ENCODE measurements at regions not wholly inside any gene's neighbourhood (a gene's known extent, or its start where the extent isn't known, plus 50 kb on each side); places are given as distances from the start of the nearest gene placed in this dataset.

DNA sequence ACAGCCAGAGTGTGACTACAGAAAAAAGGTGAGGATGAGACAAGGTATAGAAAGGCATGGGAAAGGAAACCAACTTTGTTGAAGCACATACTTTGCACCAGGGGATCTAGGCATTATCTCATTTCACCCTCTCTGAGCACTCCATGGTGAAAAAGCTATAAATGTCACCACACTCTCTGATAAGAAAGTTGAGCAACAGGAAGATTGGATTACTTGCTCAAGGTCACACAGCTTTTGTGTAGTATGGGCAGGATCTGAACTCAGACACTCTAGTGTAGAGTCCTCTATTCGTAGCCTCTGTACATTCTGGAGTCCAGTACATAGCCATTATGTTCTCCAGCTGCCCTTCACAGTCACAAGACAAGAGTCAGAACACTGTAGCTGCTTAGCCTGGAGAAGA is 163.4 kb upstream of the SEMA6D start:
- DNase-seq, result no peak

DNA sequence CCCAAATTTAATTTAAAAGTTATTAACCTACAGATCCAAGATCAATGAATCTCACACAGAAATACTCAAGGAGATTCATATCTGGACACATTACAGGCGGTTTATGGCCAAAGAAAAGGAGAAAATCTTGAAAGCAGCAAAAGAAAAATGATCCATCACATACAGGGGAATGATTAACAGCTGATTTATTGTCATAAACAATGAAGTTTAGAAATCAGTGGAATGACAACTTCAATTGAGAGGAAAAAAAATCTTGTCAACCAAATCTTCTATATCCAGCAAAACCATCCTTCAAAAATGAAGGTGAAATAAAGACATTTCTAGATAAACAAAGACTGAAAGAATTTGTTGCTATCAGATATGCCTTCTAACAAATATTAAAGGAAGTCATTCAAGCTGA is 156.2 kb upstream of the SEMA6D start:
- no peak for DNase-seq

DNA sequence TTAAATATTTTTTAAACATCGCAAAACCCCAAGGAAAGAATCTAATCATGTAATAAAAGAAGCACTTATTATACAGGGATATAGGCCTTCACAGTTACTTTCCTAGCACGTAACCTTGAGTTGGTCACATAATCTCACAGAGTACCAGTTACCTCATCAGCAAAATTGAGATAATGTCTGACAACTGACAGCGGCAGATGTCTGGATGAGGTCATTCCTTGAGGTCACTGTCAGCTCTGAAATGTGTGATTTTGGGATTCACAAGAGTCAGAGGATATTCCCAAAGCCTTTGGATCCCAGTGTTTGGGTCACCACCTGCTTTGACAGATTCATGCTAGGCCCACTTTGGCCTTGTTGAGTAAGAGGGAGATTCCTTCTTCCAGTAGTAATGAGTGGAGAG is 151.4 kb upstream of the SEMA6D start:
- DNase-seq, result no peak

DNA sequence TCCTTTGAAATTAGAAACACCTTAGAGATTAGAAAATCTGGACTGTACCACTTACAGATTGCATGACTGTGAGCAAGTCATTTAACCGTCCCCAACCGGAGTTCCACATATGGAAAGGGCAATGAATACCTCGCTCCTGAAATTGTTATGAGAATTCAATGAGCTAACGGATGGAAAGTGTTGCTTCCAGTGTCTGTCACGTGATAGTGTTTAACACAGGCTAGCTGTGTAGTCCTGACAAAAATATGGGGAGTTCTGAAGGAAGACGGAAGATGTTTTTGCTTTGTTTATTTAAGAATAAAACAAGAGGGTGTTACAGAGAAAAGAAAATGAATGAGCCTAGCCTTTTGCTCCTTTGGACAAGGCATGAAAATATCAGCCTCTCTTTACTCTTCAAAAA is 150.7 kb upstream of the SEMA6D start:
- DNase-seq, result no peak

DNA sequence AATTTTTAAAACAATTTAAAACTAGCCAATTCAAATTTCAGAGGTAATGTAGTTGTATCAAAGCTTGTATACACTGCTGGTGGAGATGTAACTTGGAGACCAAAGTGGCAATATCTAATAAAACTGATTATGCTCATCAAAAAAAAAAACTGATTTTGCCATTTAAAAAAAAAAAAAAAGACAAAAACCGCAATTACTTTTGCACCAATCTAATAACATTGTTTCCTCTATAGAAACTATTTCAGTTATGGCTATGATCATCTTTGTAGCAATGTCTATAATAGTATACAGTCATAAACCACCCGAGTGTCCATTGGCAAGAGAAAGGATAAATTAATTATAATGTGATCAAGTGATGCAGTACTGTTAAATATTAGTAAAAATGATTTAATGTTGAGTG is 149.3 kb upstream of the SEMA6D start:
- no peak for DNase-seq

DNA sequence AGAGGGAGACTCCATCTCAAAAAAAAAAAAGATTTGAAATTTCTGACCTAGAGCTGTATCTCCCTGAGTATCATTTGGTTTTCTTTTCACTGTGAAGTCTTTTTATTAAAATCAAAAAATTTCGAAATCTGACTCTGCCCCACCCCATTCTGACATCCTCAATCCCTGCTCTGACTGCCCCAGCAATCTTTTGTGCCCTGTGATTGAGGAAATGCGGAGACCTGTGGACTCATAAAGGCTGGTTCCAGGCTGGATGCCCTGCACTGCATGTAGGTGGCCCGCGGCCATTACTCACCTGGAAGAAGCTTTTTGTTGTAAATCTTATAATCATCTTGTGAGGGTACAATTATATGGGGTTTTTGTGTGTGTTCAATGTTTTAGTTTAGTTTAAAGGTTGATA is 147.3 kb upstream of the SEMA6D start:
- DNase-seq, result no peak

DNA sequence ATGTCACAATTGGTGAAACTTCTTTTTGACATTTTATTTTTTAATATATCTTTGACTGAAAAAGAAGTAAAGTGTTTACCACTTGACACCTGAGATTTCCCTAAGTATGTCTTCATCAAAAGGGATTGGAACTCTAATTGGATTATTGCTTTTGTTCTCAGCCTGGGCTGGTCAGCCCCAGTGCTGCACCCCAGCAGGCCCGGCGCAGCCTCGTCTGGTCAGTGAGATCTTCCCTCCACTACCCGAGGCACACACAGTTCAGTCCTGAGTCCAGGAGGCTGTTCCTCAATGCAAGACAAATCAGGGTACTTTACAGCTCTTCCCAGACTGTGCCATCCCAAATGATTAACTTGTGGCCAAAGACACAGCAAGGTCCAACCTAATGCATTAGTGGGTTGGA is 146.9 kb upstream of the SEMA6D start:
- no peak for DNase-seq

DNA sequence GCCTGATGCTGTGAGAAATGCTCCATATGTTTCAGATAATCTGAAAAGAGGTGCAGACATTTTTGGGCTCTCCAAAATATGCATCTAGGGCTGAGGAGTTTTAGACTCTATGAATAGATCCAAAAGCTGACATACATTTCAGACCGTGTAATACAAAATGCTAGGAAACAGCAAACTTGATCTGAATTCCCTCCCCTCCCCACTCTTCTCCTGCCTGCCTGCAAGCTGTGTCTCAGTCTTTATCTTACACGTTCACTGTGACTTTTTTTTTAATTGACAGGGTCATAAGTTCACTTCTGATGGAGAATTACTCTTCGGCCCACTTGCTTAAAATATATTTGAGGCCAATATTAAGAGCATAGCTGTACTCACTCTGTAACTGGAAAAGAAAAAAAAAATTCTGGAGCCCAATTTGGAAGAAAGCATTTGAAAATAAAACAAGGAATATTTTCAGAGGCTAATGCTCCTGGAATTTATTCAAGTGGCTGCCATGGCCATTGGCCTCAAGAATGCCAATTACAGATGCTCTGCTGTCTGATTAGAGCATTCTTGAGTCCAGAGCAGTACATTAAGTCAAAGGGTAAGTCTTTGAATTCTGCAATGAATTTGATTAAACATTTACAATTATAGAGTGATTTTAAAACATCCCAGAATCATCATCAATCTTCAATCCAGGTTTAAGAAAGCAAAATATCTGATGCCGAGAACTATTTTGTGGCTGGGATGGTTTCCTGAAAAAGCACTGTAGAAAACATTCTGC is 146.2 kb upstream of the SEMA6D start:
- DNase-seq, result no peak

DNA sequence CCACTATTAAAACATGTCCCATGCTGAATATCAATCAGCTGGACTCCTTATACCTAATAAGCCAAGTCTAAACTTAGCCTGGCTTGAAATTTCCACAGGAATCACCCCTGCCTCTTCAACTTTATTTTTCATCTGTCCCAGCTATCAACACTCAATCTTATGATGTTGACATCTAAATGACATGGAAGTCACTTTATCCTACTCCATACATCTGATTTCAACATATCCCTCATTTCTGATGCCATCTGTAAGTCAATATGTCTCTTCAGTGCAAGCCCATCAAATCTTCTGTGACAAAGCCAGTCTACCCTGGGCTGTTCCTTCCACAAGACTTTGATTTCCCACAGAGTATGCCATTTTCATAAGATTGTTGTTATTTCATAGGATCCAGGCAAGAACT is 143.6 kb upstream of the SEMA6D start:
- no peak for DNase-seq

DNA sequence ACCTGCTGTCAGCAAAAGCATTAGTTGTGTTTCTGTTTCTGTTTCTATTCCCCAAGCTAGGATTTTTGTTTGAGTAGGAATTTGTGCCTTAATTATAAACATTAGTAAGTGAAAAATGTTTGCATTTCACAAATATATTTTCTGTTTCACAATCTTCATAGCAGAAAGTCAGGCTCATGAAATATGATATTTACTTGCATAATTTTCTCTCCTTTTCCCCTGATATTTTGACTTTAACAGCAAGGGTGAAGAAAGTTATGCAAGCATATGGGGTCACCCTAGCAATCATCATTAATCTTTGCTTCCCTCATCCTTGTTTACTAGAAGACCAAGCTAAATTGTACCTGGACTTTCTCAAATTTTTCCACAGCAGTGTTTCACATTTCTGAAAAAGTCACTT is 140.3 kb upstream of the SEMA6D start:
- DNase-seq, result no peak

DNA sequence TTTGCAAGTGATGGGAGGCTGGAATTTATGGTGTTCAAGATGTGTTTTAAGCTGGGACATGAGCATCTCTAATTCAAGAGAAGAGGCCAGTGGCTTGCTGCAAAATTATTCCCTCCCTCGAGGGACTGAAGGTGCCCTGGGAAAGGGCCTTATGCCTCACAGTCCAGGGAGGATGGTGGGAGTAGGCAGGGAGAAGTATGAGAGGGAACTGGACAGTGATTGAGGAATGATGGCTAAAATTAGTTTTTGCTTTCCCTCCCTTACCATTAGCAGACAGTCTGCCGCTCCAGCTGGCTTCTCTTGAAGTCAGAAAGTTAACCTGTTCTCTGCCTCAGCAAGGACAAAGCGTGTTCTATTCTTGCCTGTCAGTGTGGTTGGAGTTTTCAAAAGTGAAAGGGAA is 139.8 kb upstream of the SEMA6D start:
- no peak for DNase-seq

DNA sequence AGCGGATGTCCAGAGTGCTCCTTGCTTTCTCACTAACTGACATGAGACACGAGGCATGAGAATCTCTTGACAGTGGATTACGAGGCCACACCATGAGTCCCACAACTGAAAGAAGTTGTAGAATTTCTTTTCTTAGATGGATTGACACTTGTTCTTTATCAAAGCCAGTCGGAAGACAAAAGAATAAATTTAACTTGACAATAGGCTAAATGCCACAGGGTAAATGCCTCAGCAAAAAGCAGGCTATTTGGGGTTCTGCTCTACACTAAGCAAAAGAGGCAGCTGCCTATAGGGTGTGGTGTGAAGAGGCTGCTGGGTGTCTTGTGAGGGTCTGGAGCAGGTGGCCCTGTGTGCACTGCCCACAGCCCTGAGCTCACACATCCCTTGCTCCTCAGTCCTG is 135.1 kb upstream of the SEMA6D start:
- no peak for DNase-seq

DNA sequence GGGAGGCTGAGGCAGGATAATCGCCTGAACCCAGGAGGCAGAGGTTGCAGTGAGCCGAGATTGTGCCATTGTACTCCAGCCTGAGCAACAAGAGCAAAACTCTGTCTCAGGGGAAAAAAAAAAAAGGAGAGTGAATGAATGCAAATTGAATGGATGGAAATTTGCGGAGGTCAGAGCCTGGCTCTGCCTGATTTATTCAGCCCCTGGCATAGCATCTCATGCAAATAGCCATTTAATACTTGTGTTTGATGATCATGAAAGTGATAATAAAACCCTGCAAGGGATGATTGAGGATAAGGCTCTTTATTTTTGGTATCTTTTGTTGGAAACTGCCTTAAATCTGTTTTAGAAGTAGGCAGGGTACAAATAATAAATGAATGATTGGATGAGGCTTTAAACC is 133.0 kb upstream of the SEMA6D start:
- DNase-seq, result no peak

DNA sequence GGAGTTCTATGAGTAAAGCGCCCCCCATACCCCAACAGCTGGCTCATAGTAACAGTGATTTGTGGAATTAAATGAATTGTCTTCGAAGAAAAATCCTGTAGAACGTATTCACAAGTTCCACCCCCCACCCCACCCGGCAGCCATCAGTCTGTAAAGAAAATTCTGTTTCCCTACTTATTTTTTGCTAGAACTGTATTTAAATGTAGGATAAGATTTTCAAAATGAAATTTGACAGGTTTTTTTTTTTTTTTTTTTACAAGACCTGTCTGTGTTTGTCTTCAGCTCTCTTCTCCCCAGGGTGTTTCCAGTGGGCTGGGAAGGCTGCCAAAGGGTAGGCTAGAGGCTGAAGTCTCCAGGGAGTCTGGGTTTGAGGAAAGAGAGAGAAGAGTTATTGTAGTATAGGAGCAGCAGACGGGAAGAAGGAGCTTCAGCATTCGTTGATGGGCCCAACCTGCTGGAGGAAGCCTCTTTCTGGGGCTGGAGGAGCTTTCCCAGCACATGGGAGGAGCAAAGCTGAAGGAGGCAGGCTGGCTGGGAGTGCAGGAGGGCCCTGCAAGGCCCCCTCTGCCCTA is 130.6 kb upstream of the SEMA6D start:
- no peak for DNase-seq

DNA sequence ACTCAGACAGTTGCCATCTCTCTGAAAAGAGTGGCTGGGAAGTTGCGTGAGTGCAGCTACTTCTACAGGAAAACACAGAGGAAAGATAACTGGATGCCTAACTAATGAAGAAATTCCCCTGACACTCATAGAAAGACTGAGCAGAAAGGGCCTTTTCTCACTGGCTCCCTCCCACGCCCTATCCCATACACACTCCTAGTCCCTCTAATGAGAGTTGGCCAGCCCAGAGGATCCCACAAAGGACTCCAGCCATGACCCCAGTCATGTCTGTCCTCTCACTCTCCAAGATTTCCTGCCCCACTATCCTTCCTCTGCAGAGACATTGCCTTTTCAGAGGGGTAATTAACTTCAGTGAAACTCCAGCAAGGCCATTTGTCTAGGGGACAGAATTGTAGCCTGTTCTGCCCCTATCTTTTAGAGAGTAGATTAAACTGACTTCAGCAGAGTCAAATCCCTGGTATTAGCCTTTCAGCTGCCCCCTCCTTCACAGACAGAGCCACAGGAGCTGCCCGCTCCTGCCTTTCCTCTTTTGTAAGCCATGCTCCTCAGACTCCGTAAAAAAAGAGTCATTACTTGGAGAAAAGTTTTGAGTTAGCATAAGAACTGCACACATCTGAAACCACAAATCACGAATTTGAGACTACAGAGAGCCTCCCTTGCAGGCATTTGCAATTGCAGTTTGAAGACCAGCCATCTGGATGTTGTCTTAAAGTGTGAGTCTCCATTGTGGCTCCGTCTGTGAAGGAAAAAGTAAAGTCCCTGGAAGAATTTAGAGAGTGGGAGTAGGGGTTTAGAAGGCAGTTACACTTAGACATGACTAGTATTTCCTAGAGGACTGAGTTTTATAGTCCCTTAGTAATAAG is 129.1 kb upstream of the SEMA6D start:
- no peak for DNase-seq

DNA sequence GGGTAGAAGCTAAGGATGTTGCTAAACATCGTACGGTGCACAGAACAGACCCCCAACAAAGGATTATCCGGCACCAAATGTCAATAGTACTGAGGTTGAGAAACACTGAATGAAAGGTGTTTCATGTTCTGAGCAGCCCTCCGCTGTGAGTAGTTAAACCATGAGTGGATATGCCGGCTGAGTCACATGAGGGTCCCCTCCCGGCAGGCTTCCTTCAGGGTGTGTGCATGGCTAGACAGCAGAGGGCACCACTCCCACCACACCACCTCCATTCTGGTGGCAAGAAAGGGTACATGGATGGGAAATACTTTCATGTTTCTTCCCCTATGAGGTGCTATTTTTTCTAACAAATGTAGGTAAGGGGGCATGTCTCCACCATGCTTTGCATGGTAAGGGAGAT is 128.3 kb upstream of the SEMA6D start:
- no peak for DNase-seq

DNA sequence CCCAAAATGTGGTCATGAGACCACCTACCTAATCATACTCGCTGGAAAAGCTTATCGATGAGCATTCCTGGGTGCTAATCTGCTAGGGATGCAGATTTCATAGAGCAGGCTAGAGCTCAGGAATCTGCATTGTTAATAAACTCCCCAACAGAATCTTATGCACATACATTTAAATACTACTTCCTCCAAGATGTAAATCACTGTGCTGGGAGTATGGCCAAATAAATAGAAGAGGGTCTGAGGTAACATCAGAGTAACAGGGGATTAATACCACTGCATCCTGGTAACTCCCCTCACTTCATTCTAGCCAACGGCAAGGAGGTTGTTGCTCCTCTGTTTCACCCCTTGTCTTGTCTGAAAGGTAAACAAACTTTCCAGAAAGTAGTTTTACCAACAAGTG is 118.3 kb upstream of the SEMA6D start:
- DNase-seq, result no peak

DNA sequence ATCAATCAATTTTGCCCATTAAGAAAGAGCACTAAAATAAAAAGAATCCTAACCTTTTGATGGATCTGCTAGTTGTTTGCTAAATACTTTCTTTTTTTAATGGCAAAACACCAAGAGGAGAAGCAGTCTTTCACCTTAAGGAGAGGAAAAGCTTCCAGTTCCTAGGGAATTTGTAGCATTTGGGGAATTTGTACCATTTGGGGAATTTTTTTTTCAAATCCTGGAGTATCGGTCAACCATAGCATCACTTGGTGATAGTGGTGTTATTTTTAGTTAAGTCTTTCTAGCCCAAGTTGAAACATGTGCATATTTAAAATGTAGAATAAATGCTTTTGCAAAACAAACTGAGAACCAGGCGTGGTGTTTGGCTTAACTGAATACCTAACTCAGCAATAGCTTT is 117.5 kb upstream of the SEMA6D start:
- DNase-seq, result no peak

DNA sequence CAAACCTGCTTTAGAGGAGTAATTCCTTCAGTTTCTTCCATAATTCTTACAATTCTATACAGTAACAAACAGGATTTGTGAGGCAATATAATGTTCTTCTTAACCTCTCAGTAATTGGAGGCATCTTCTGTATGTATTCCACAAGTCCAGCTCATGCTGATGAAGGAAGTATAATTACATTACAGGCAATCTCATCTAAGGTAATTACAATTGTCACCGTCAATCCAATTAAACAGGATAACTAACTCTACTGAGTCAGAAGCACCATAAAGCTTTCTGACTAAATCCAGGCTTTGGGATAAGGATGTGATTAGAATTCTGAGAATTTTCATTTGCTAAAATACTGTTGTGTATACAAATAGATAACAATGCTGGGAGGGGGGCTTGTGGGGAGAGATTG is 115.2 kb upstream of the SEMA6D start:
- DNase-seq, result no peak

DNA sequence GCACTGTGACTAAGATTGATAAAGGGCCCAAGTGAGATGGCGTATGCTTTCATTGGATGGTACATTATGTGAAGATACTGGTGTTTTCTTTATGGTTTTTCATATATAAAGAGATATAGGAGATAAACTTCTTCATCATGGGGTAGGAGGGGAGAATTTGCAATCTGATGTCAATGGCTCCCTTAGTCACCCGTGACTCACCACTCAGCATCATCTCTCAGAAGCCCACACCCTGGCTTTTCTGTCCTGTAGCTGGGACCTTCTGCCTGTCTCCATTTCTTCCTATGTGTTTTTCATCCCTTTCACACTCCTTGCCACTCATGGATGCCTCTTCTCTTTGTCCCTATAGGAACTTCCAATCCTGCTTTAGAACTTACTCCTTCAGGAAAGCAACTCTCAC is 114.3 kb upstream of the SEMA6D start:
- peak; percentile 14 for DNase-seq

DNA sequence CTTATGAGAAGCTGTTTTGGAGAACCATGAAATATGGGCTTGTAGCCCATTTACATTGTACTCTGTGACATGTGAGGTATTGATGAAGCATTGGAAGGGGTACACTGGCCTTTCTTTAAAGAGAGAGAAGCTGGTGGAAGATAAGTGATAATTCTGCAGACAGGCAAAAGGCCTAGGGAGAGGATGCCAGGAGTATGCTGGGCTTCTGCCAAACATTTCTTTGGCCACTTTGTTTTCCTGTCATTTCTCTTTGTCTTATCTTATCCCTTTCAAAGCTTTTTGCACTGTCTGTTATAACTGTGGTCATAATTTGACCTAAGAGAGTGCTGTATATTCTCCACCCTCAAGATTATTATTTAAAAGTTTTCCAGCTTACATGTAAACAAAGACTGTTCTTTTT is 109.6 kb upstream of the SEMA6D start:
- DNase-seq, result no peak

DNA sequence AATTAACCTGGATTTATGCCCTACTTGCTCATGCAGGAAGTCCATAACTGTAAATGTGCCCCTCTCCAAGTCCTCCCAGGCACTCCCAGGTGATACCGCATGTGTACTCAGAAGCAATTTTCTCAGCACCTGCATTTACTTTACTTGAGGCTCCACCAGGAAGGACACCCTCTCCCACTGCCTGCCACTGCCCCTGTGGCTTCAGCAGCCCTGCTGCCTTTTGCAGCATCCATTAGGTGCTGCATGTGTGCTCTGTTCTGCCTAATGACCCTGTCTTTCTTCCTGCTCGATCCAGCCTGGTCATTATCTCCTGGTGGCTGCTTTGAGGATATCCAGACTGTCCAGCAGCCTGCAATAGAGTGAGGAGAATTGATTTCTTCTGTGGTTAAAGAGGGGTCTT is 107.6 kb upstream of the SEMA6D start:
- no peak for DNase-seq

DNA sequence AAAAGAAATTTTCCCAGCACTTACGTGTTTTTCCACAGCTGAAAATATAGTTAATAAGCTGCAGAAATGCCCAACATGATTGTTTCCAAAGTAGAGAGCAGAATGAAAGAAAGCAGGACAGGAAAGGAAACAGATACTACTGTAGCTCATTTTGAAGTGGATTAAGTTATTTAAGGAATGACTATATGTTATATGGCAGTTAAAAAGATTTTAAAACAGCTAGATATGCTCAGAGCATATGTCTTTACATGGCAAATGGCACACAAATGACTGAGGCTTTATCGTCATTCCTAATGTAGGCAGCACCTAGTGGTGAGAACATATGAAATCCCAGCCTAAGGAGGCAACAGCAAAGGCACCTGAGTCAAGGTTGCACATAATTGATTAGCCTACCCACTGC is 106.6 kb upstream of the SEMA6D start:
- DNase-seq, result no peak

DNA sequence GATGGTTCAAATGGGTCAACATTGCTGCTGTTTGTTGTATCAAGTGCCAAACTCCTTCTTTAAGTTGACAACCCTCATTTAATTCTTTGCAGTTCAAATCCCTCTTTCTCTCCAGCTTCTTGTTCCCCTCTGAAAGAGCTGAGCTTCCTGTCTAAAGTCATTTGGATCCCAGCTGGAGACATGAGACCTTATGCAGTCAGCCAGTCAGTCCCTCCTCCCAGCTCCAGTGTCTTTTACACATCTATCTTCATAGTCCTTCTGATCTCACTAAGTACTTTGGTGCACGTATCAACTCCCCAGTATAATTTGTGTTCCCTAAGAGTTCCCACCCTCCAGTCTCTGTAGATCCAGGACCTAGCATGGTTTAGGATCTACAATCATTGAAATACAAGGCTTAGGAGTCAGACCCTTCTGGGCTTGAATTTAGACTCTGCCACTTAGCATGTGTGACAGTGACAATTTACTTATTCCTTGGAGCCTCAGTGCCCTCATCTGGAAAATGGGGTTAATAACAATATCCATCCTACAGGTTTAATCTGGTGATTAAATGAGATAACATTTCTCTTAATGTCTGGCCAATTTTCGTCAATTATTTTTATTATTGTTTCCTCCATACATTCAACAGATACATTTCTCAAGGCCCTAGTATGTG is 102.8 kb upstream of the SEMA6D start:
- DNase-seq, result peak; percentile 5

Measured in suppressor macrophage treated with lipopolysaccharide for 4 hours (primary cell).